Ammon's horn (tissue), 1 donor: ENCODE measurements at regions not wholly inside any gene's neighbourhood (a gene's known extent, or its start where the extent isn't known, plus 50 kb on each side); places are given as distances from the start of the nearest gene placed in this dataset.
A peak's percentile ranks its signal among the peaks of the same experiment; 100 is the strongest.

ENCODE experiments used
- DNase-seq: peaks from one replicate; pipeline ENCODE4 v3.0.0-alpha.2; 2016; ENCODE audit warnings: low spot score

DNA sequence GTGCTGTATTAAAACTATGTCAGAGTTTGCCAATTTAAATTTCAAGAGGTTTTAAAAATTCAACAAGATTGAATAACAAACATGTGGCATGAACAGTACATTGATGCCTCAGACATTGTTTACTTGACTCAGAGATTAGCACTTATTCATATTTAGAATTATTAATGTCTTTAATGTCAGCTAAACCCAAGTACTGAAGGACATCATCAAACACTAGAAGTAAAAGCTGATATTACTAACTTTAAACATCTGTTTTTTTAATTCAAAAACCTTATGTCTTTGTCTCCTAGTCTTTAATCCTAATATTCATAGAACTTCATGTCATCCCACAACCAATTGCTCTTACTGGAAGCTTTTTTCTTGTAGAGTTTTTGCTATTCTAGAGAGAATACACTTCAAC lies 406.2 kb upstream of the PCDH7 start:
- DNase-seq = no peak

DNA sequence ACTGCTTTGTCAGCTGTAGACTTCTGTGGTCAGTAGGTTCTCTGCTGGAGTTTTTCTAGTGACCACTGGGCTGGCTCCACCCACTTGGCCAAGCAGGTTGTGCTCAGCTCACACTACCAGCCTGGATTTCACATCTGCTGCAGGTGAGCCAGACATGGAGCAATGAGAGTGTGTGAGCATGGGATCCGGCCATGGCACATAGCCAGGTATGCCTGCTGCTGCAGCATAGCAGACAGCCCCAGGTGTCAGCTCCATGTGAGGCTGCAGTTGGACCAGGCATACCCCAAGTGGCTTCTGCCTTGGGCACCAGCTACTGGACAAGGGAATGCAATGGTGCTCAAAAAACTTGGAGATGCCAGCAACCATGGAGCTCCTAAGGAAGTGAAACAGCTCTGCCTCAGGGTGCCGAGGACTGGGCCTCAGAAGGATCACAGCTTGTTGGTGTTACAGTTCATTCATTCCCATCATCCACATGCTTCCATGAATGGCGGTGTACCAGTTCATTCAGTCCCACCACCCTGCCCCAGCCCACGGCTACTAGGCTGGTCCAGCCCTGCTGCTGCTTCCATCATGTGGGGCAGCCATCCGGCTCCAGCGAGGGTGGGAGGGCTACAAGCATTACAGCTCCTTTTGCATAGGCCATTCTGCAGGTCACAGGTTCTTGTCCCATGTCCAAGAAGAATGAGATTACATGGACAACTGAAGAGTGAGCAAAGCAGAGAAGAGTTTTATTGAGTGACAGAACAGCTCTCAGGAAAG lies 389.1 kb upstream of the PCDH7 start:
- DNase-seq = no peak

DNA sequence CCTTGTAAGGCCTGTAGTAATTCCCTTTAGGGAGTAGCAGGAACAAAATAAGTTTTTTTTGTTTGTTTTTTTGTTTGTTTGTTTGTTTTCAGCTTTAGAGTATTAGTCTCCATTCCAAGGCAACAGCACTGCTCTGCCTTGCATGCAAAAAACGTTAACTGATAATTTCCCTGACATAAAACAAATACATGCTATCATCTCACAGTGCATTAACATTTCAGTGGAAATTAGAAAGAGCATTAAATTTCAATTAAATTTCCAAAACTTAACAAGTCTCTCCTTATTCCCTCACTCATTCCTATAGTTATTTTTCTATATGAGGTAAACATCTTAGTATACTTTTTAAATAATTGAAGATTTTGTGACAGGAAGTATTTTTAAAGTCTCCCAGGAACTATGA lies 378.4 kb upstream of the PCDH7 start:
- DNase-seq = no peak

DNA sequence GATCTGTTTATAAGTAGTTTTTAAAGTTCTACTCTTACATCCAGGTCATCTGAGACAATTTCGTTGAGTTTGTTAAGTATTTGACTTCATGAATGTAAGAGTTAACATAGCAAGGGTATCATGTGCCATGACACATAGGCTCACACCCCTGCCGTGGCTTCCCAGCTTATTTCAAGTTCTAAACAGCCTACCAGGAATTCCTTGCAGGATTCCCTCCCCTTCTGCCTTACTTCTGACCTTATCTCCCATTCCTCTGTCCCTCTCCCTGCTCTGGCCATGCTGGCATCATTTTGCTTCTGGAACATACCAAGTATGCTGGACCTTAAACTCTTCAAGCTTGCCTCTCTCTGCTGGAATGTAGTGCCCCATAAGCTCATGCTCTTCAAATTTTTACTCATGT lies 369.9 kb upstream of the PCDH7 start:
- DNase-seq = no peak

DNA sequence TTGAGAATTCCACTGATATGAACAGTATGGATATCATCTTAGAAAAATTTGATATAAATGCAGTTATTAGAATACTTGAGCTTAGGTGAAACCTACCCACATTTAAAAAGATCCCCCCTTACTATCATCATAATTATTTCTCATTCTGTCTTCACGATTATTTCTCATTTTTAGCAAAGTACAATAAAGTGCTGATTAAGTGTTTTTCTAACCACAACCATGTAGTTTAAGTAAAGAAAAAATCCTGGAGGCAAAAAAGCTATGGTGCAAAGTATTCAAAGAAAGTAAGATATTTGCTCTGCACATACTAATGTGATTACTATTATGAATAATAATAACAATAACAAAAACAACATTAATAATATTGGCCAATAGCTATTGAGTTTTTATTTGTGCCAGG lies 365.6 kb upstream of the PCDH7 start:
- DNase-seq = no peak

DNA sequence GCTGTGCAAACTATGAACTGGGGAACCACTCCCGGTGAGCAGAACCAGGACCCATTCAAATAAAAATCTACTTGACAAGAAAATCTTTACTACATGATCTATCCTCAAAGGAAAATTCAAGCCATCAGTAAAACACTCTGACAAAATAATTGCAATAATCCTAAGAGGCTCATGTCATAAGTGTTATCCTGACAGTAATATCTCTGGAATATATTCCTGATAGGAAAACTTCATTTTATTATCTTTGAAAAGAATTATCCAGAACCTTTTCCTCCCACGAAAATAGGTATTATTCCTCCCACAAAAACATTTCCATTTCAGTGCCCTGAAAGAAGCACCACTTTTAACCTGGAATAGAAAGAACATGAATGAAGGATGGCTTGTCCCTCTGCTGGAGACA lies 357.7 kb upstream of the PCDH7 start:
- no peak for DNase-seq

DNA sequence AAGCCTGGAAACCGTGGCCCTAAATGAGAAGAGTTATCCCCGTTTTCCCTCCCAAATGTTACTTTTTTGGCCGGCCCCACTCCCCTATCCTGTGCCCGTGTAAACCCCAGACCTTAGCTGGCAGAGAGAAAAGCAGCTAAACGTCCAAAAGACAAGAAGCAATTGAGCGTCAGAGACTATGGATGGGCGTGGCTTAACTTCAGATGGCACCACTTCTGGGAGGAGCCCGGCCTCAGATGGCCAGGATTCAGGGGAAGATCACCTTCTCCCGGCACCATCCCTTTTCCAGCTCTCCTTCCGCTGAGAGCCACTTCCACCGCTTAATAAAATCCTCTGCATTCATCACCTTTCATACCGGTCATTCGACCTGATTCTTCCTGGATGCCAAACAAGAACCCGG lies 350.1 kb upstream of the PCDH7 start:
- no peak for DNase-seq

DNA sequence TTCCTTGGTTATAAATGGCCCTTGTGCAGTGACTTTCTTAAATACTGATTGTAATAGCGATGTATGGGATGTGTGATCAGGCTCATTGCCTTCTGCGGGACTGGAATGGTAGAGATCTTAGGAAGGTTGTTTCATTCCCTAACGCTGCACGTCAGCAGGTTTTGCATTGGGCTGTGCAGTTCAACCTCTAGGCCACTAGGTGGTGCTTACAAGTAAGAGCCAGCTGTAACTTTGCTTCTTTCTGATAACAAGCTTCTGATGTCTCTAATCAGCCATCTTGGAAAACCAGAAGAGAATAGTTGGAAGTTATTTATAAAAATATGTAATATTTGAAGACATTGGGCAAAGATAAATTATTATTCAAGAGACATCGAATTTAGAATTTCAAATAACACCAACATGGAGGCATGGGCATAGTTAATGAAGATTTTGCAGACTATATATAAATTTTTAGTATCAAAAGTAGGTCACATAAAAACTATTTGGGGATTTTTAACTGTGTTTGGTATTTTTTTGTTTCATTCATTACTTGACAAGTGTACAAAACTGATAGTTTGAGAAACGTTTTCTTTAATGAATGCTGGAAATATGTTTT lies 339.7 kb upstream of the PCDH7 start:
- DNase-seq = peak; percentile 3

DNA sequence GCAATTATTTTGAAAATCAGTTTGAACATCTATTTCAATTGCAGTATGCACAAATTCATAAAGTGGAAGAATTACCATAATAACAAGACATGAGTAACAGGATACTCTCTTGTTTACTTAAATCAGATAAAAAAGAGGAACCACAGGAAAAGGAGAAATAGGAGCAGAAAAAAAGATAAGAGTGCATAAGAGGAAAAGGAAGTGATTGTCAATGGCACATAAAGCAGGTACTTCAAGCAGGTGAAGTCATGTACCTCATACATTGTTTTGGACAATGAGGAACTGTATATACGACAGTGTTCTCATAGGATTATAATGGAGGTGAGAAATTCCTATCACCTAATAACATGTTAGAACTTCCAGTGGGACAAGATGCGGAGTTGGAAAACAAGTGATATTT lies 334.5 kb upstream of the PCDH7 start:
- DNase-seq = no peak

DNA sequence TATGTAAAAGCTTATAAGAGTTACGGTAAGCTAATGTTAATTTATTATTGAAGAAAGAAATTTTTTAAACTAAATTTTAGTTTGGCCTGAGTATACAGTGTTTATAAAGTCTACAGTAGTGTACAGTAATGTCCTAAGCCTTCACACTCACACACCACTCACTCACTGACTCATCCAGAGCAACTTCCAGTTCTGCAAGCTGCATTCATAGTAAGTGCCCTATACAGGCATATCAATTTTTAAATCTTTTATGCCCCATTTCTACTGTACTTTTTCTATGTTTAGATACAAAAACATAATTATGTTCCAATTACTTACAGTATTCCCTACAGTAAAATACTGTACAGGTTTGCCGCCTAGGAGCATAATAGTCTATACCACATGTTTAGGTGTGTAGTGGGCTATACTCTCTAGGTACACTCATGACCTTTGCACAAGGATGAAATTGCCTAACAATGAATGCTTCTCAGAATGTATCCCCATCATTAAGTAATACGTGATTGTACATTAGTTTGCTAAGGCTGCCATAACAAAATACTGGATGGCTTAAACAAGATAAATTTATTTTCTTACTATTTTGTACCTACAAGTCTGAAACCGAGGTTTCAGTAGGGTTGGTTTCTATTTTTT lies 333.8 kb upstream of the PCDH7 start:
- DNase-seq = no peak

DNA sequence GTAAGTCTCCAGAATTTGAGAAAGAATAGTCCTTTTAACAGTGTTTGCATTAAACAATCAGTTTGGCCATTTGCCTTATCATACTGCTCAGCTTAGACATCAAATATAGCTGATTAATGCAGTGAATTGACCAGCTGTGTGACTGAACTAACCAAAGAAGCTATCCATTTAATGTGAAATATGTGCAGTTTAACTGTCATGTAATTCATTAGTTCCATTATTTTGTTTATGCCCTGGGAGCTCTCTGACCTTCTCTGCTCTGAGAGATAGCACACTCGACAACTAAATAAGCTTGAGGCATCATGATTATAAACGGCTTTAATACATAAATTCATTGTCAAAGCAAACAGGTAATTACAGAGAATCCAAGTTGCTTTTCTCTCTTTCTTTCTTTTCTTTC lies 324.3 kb upstream of the PCDH7 start:
- no peak for DNase-seq

DNA sequence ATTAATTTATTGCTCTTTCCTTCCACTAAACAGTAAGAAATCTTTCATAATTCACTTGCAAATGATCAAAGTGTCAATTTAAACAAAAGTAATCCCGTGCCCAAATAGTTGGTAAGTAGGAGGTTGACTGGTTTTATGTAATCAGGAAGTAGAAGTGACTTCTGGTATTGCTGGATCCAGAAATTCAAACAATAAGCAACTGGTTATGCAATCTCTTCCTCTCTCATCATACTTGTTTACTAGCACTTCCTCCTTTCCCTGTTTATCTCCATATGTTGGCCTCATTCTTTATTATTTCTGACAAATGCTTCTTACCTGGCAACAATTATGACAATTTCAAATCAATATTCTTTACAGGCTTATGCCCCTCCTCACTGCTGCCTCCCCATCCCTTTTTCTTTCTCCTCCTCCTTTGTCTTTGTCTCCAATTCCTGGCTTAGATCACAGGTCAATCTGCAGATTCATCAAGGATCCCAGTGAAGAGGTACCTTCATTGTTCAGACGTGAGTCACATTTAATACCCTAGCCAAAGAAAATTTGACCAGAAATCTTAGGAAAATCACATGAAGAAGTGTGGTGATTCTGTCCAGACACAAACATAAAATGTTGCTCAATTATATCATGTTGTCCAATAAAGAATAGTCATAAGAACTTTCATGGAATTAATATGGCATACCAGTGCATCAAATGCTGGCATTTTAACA lies 323.2 kb upstream of the PCDH7 start:
- no peak for DNase-seq

DNA sequence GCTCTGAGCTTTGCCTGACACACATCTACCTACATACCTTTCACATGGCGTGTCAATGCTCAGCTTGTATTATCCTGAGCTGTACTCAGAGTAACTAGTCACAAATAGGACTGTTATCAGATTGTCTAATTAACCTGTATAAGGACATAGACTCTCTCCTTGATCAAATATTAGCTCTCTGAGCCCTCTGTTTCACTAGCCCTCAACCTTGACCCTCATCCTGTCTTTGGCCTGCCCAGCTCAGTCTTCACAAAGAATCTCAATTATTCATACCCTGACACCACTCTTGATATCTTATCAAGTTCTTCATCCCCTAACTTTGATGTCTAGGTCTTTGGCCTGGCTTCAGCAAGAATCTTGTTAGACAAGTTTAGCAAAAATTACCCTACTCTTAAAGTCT lies 320.7 kb upstream of the PCDH7 start:
- no peak for DNase-seq

DNA sequence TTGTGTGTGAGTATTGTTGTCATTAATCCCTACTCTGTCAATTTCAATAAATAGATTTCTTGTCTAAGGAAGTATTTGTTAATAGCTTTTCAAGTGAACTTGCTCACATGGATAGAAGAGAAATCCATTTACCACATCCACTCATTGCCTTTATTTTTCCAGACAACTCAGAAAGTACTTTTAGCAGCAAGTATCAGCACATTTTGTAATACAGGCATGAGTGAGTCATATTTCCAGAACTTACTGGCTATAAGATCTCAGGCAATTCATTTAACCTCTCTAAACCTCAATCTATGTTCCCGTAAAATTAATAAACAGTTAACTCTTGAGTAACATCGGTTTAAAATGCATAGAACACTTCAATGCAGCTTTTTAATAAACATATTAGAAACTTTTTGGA lies 317.9 kb upstream of the PCDH7 start:
- DNase-seq = no peak

DNA sequence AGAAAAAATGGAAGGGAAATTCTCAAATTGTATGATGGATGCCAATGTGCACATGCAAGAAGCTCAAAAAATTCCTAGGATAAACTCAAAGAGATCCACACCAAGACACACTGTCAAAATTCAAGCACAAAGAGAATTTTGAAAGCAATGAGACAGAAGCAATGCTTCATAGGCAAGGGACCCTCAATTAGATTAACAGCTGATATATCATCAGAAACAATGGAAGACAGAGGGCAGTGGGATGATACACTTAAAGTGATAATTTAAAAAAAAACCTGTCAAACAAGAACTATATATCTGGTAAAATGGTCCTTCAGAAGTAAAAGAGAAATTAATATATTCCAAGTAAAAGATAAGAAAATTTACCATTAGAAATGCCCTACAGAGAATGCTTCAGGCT lies 306.3 kb upstream of the PCDH7 start:
- DNase-seq = no peak

DNA sequence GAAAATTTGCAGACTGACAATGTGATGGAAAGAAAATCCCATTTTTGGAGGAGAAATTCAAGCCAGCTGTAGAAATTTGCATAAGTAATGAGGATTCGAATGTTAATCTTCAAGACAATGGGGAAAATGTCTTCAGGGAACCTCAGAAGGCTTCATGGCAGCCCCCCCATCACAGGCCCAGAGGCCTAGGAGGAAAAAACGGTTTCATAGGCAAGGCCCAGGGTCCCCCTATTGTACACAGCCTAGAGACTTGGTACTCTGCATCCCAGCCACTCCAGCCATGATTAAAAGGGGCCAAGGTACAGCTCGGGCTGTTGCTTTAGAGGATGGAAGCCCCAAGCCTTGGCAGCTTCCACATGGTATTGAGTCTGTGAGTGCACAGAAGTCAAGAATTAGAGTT lies 303.6 kb upstream of the PCDH7 start:
- DNase-seq = no peak

DNA sequence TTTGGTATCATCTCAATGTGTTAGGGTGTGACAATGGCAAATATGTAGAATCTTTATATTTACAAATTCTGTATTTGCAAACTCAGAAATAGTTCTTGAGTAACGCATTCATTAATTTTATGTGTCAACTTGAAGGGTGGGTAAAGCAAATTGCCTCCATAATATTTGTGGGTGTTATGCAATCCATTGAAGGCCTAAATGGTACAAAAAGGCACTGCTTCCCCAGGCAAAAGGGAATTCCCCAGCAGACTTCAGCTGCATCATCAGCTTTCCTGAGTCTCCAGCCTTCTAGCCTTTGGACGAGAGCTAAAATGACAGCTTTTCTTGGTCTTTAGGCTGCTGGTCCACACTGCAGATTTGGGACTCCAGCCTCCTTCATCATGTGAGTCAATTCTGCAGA lies 292.2 kb upstream of the PCDH7 start:
- DNase-seq = no peak

DNA sequence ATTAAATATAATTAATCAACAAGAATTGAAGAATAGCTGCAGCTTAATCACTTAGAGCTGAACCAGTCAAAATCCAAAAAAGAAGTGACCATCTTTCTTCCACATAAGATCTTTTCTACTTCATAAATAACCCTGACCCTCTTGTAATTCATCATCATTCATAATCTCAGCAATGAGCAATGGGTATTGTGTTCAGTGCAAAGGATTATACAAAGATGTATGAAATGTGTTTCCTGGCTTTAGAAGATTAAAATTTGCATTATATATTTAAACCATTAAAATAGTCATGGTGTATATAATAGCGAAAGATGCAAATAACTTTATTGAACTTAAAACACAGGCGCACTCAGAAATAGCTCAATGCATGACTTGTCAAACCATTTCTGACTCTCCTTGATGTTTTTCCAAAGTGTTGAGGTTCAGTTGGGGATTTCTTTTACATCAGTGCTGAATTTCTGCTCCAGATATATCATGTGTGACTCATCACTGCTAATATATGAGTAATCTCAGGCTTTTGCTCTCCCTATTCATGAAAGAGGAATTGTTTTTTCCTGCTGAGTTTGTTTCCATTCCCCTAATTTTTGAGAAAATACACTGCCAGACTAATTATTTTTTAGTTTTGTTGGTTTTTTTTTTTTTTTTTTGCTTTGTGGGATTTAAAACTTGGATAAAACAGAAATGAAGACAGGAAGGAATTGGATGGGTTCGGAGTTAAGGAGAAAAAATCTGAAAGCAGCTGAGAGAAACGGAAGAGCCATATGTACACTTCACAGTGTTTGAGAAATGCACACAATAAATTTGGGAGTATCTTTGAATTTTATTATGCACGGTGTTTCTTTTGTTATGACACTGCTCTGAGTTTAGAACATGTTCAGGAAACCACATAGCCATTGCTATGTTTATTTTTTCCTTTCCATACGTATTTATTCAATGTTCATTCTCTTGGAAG lies 290.1 kb upstream of the PCDH7 start:
- DNase-seq = no peak

DNA sequence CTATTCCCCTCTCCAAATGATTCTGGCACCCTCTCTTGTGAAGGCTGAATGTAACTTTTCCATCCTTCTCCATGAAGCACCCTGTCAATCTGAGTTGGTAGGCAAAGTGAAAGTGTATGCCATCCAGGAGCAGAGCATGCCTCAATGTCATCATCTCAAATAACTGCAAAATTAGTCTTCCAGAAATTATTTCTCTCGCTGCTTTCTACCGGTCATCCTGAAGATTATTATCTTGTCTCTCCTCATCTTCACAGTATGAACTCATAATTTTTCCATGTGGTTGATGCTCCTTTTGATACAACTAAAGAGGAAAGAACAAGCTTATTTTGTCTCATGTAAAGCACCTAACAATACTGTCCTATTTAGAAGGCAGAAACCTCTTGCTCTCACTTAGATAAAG lies 285.5 kb upstream of the PCDH7 start:
- no peak for DNase-seq

DNA sequence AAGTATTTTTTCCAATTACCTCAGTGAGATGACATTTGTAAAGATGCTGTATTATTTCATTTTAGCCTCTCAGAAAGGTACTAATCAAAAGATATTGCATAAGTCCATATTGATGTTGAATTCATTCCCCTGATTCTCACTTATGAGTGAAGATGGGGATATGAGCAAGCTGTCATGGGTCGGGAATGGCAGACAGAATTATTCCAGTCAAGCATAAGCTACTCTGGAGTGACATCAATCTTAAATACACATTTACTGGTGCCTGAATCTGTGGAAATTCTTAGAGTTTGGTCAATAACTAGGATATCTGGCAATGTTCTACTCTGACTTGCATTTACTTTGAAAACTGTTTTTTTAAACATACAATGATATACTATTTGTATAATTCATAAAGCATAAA lies 283.8 kb upstream of the PCDH7 start:
- no peak for DNase-seq

DNA sequence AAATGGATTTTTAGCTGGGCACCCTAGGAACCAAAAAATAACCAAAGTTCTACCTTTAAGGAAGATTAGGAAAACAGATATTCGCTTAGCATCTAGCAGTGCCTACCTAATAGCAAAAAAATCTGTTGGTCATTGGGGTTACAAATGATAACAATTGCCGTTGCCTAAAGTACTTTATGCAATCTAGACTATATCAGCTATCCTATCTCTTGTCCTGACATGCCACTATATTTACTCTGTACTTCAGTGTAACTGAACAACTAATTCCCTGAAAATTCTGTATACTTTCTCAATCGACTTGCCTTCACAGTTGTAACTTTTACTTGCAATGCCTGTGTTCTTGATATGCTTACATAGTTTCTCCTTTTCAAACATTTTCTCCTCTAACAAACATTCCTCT lies 282.9 kb upstream of the PCDH7 start:
- no peak for DNase-seq

DNA sequence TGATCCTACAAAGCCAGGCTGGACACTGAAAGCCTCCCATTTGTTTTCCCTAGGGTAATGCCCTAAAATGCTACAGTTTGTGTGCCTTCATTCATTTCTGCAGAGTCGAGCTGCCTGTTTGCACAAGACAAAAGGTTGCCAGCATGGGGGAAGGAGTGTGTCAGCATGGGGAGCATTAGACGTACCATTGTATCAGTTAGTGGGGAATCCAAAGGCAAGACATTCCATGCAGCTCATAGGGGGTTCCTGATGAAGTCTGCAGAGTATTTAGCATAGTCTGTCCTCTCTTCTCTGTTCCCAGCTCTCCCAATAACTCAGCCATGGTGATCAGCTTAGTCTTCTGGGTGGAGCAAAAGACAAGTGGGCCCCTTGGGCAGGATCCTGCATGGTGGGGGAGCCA lies 276.9 kb upstream of the PCDH7 start:
- DNase-seq = no peak
